Fibroblast of villous mesenchyme (primary cell): ENCODE measurements at regions not wholly inside any gene's neighbourhood (a gene's known extent, or its start where the extent isn't known, plus 50 kb on each side); places are given as distances from the start of the nearest gene placed in this dataset.

ENCODE experiments used
- DNase-seq: peaks from one replicate; pipeline ENCODE4 v3.0.0-alpha.2; 2010; ENCODE audit warnings: low read depth
- H3K4me3 ChIP-seq: 2 replicates; pipeline ENCODE4 v1.5.1; 2011; ENCODE audit warnings: low read depth, mild to moderate bottlenecking, low read length
- CTCF ChIP-seq: IDR thresholded peaks from 2 replicates; pipeline ENCODE4 v1.5.1; 2012; ENCODE audit warnings: low read depth, mild to moderate bottlenecking, low read length; ENCODE audit not compliant: insufficient read depth

GRCh38 chr2:12341920-12342319, 374.8 kb upstream of the TRIB2 start:
- no peak overlapping the region for H3K4me3 ChIP-seq
- DNase-seq: no peak
- no peak for TF ChIP-seq CTCF

- no peak for TF ChIP-seq CTCF
- no peak overlapping the region for H3K4me3 ChIP-seq
- DNase-seq: no peak
Measured at GRCh38 chr2:12343141-12343540, 373.6 kb upstream of the TRIB2 start.

GRCh38 chr2:12347066-12347493, 369.7 kb upstream of the TRIB2 start:
- TF ChIP-seq CTCF: no peak
- no peak overlapping the region for H3K4me3 ChIP-seq
- no peak for DNase-seq

GRCh38 chr2:12348216-12348615, 368.5 kb upstream of the TRIB2 start:
- no peak for DNase-seq
- H3K4me3 ChIP-seq: no peak overlapping the region

GRCh38 chr2:12350821-12351220, 365.9 kb upstream of the TRIB2 start:
- no peak for TF ChIP-seq CTCF
- no peak overlapping the region for H3K4me3 ChIP-seq
- DNase-seq: no peak

More at GRCh38 chr2:12348216-12348615, 368.5 kb upstream of the TRIB2 start:
- no peak for TF ChIP-seq CTCF

GRCh38 chr2:12352889-12353288, 363.8 kb upstream of the TRIB2 start:
- no peak for TF ChIP-seq CTCF
- peak; percentile 86 for DNase-seq
- no peak overlapping the region for H3K4me3 ChIP-seq

GRCh38 chr2:12361506-12361905, 355.2 kb upstream of the TRIB2 start:
- DNase-seq: peak; percentile 75

More at GRCh38 chr2:12361506-12361905, 355.2 kb upstream of the TRIB2 start:
- no peak overlapping the region for H3K4me3 ChIP-seq
- TF ChIP-seq CTCF: no peak
